Kidney epithelial cell (primary cell): ENCODE measurements at regions not wholly inside any gene's neighbourhood (a gene's known extent, or its start where the extent isn't known, plus 50 kb on each side); places are given as distances from the start of the nearest gene placed in this dataset.
"Not testable (repeated sequence)": the region's sequence is repeated elsewhere in the genome, so short reads cannot be mapped to it uniquely, and the experiment has no call there.

ENCODE experiments used
- DNase-seq: peaks from one replicate; pipeline ENCODE4 v3.0.0-alpha.2; 2010; ENCODE audit warnings: low read depth
- H3K27me3 ChIP-seq: 2 replicates; pipeline ENCODE4 v1.6.0; 2011; ENCODE audit warnings: low read length; ENCODE audit not compliant: control insufficient read depth, insufficient read depth
- H3K36me3 ChIP-seq: 2 replicates; pipeline ENCODE4 v1.5.1; 2011; ENCODE audit warnings: low read length; ENCODE audit not compliant: control insufficient read depth, insufficient read depth
- H3K4me3 ChIP-seq: 2 replicates; pipeline ENCODE4 v1.5.1; 2011; ENCODE audit warnings: low read depth, mild to moderate bottlenecking, control low read depth, low read length
- CTCF ChIP-seq: IDR thresholded peaks from 2 replicates; pipeline ENCODE4 v1.5.1; 2011; ENCODE audit warnings: mild to moderate bottlenecking, moderate library complexity, low read length, control low read depth, inconsistent platforms; ENCODE audit not compliant: insufficient read depth, poor library complexity, severe bottlenecking

- Histone ChIP-seq H3K27me3 (peaks cover under 1% of the 10 kb centered on the region), H3K4me3 (no peak overlapping the region), H3K36me3 (no peaks in the 10 kb centered on the region)
- no peak for TF ChIP-seq CTCF
- no peak for DNase-seq
Measured at GRCh38 chr22:44639891-44640617, 62.0 kb upstream of the PRR5 start.

DNA sequence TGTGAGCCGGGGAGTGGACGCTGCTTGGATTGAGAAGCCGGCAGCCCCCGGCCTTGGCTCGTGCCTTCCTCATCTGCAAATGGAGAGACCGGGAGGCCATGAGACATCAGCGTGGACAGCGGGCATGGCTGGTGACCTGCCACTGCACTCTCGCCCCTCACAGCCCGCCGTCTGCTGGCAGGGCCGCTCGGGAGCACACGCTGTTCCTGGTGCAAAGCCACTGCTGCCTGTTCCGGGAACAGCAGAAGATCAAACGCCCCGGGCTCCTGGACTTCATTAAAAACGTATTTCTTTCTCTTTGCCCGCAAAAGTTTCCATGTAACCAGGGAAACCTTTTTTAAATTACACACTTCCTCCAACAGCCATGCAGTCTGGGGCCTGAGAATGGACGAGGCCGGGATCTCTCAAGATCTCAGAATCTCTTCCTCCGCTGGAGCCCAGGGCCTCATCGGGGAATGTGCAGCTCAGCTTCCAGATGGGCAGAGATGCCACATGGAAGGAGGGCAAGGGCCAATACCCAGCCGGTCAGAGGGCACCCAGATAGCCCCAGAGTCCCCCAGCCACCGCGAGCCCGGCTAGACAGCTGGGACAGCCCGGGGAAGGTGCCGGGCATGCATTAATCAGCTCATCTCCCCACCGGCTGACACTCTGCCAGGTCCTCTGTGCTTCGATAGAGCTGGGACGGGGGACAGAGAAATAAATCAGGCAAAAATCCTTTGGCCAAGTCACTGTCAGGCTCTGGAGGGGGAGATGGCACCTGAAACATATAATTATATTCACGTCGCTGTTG is 62.8 kb upstream of the PRR5 start:
- TF ChIP-seq CTCF, result no peak
- Histone ChIP-seq H3K27me3 (no peaks in the 10 kb centered on the region), H3K4me3 (no peak overlapping the region), H3K36me3 (no peaks in the 10 kb centered on the region)
- DNase-seq, result no peak

- not testable (repeated sequence) for H3K36me3 ChIP-seq, H3K4me3 ChIP-seq, DNase-seq, H3K27me3 ChIP-seq
Measured at GRCh38 chr22:44636502-44637206, 65.3 kb upstream of the PRR5 start.

DNA sequence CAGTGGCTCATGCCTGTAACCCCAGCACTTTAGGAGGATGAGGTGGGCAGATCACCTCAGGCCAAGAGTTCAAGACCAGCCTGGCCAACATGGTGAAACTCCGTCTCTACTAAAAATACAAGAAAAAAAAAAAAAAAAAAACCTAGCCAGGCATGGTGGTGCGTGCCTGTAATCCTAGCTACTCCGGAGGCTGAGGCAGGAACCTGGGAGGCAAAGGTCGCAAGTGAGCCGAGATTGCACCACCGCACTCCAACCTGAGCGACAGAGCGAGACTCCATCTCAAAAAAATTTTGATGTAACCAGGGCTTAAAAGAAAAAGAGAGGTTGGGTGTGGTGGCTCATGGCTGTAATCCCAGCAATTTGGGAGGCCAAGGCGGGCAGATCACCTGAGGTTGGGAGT is 66.4 kb upstream of the PRR5 start:
- H3K36me3 ChIP-seq, H3K4me3 ChIP-seq, DNase-seq, H3K27me3 ChIP-seq: not testable (repeated sequence)

DNA sequence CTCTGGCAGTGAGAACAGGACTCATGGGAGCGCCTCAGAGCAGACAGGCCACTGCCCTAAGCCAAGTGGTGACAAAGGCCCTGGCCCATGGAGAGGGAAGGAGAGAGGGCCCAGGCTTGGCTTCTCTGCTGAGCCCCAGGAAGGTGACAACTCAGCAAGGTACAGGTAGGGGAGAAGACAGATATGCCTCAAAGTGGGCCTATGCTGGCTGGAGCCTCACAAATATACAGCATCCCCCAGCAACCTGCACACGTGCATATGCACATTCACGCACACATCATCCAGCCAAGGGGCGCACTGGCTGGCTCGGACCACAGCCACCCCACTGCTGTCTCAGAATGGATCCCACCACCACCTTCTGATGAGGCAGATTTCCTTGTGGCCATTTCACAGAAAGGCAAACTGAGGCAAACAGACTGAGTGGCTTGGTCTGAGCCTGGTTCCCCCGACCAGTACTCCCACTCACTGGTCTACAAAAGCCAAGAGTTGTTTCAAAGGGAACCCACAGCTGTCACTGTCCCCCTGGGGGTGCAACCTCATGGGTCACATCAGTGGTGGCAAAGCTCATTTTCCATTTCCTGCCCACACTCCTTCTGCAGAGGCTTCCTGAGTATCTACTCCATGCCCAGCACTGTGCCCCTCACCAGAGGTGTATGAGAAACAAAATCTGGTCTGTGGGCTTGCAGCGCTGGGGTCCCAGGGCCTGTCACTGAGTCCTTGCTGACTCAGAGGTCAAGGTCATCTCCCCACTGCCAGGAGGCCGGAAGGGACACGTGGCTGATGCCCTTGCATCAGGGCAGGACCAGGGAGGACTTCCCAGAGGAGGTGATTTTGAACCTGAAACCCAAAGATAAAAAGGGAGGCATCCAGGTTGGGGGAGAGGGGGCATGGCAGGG is 67.3 kb upstream of the PRR5 start:
- TF ChIP-seq CTCF, result no peak
- no peak overlapping the region for H3K4me3 ChIP-seq
- H3K27me3 ChIP-seq, result no peaks in the 10 kb centered on the region
- no peaks in the 10 kb centered on the region for H3K36me3 ChIP-seq
- no peak for DNase-seq

GRCh38 chr22:44633647-44634046 is 68.4 kb upstream of the PRR5 start:
- DNase-seq, result no peak
- Histone ChIP-seq H3K4me3 (no peak overlapping the region), H3K36me3 (no peaks in the 10 kb centered on the region), H3K27me3 (no peaks in the 10 kb centered on the region)
- no peak for TF ChIP-seq CTCF
